HCT116 (cell line): ENCODE measurements at regions not wholly inside any gene's neighbourhood (a gene's known extent, or its start where the extent isn't known, plus 50 kb on each side); places are given as distances from the start of the nearest gene placed in this dataset.

ENCODE experiments used
- CTCF ChIP-seq, 3 experiments: fragments of 200-600 bp in 1 of 3; sonication (generic) in 1 of 3; IDR thresholded peaks in 2 of 3; conservative IDR thresholded peaks in 1 of 3; 2 replicates each; pipeline ENCODE4 v1.5.1; 2012 to 2017; ENCODE audit warnings: low read depth in 2 of 3, low read length in 2 of 3, antibody characterized with exemption in 1 of 3, borderline replicate concordance in 1 of 3, control low read depth in 1 of 3, mild to moderate bottlenecking in 1 of 3, mixed read lengths in 1 of 3, mixed run types in 1 of 3, moderate library complexity in 1 of 3; ENCODE audit not compliant: insufficient read depth in 1 of 3
- TCF7L2 ChIP-seq: IDR thresholded peaks from 2 replicates; pipeline ENCODE4 v1.7.0; 2011; ENCODE audit warnings: borderline replicate concordance, inconsistent platforms; ENCODE audit not compliant: insufficient read depth, insufficient read length; ENCODE audit errors: extremely low read depth

GRCh38 chr5:116382032-116382873 lies 192.4 kb downstream of the SEMA6A start:
- TF ChIP-seq CTCF (IDR thresholded peaks at IDR 0.05 in 2 of 3, conservative IDR thresholded peaks at IDR 0.05 in 1 of 3; ENCODE audit: borderline replicate concordance in 1 of 3, insufficient read depth in 1 of 3, low read depth in 2 of 3, low read length in 2 of 3) (no peak), TCF7L2 (no peak)
